ENCODE measurements at regions not wholly inside any gene's neighbourhood (a gene's known extent, or its start where the extent isn't known, plus 50 kb on each side); places are given as distances from the start of the nearest gene placed in this dataset.

DNA sequence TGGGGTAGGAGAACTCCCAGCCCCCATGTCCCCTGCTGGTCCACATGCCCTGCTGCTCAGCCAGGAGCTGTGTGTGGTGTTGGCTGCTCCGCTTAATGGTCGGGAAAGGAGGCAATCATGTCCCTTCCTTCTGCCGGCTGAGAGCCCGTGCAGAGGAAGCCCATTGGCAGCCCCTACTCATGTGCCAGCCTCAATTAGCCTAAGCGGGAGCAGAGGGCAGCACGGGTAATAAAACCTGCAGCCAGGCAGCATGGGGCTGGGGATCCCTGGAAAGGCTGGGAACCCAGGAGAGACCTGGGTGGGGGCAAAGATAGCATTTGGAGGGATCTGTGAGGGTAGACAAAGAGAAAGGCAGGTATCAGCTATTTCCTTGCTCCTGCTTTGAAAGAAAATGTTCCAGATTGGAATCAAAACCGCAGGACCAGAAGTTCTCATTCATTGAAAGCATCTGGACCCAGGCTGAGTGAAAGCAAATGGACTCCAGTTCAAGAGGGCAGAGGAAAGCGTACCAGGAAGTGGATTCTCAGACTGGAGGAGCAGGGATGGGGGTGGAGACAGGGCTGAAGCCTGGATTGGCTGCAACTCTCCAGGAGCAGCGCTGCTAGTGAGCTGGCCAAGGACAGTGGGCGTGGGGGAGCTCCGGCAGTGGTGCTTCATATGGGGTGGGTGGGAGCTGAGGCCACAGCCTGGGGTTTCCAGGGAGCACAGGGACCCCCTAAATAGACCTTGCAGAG is 103.4 kb upstream of the NECTIN1 start:
- TF ChIP-seq, protein P1, sequence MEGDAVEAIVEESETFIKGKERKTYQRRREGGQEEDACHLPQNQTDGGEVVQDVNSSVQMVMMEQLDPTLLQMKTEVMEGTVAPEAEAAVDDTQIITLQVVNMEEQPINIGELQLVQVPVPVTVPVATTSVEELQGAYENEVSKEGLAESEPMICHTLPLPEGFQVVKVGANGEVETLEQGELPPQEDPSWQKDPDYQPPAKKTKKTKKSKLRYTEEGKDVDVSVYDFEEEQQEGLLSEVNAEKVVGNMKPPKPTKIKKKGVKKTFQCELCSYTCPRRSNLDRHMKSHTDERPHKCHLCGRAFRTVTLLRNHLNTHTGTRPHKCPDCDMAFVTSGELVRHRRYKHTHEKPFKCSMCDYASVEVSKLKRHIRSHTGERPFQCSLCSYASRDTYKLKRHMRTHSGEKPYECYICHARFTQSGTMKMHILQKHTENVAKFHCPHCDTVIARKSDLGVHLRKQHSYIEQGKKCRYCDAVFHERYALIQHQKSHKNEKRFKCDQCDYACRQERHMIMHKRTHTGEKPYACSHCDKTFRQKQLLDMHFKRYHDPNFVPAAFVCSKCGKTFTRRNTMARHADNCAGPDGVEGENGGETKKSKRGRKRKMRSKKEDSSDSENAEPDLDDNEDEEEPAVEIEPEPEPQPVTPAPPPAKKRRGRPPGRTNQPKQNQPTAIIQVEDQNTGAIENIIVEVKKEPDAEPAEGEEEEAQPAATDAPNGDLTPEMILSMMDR (IDR thresholded peaks at IDR 0.05; ENCODE audit: insufficient read depth, low read depth, low read length, missing control alignments): no peak
- no peak overlapping the region for H3K4me3 ChIP-seq (ENCODE audit: low read depth, low read length)
- no peak for DNase-seq (ENCODE audit: low read depth)

GRCh38 chr11:119831011-119831410 is 102.0 kb upstream of the NECTIN1 start:
- TF ChIP-seq, protein P1 (IDR thresholded peaks at IDR 0.05; ENCODE audit: insufficient read depth, low read depth, low read length, missing control alignments): no peak
- H3K4me3 ChIP-seq (ENCODE audit: low read depth, low read length): no peak overlapping the region
- no peak for DNase-seq (ENCODE audit: low read depth)

- TF ChIP-seq, protein P1 (IDR thresholded peaks at IDR 0.05; ENCODE audit: insufficient read depth, low read depth, low read length, missing control alignments): no peak
- no peak overlapping the region for H3K4me3 ChIP-seq (ENCODE audit: low read depth, low read length)
- no peak for DNase-seq (ENCODE audit: low read depth)
Measured at GRCh38 chr11:119830400-119830799, 101.4 kb upstream of the NECTIN1 start.

GRCh38 chr11:119829402-119829801 is 100.4 kb upstream of the NECTIN1 start:
- TF ChIP-seq, protein P1 (IDR thresholded peaks at IDR 0.05; ENCODE audit: insufficient read depth, low read depth, low read length, missing control alignments): no peak
- no peak for DNase-seq (ENCODE audit: low read depth)
- no peak overlapping the region for H3K4me3 ChIP-seq (ENCODE audit: low read depth, low read length)

- peak; percentile 5 for DNase-seq (ENCODE audit: low read depth)
- H3K4me3 ChIP-seq (ENCODE audit: low read depth, low read length): no peak overlapping the region
- TF ChIP-seq, protein P1 (IDR thresholded peaks at IDR 0.05; ENCODE audit: insufficient read depth, low read depth, low read length, missing control alignments): no peak
Measured at GRCh38 chr11:119828819-119829218, 99.8 kb upstream of the NECTIN1 start.

DNA sequence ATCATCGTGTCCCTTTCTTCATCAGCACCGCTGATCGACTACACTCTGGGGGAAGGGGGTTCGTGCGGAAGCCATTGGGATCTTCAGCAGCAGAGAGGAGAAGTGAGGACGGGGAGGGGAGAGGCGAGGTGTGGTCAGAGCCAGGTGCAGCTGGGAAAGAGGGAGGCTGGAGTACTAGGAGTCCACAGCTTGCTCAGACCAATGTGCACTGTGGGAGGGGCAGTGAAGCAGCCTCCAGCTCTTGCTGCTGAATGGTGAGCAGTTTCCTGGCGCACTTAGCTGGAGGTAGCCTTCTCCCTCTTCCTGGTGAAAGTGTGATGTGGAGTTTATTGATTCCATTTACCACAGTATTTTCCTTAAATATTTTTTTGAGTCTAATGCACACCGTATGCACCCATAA is 99.0 kb upstream of the NECTIN1 start:
- no peak for DNase-seq (ENCODE audit: low read depth)
- TF ChIP-seq, protein P1 (IDR thresholded peaks at IDR 0.05; ENCODE audit: insufficient read depth, low read depth, low read length, missing control alignments): no peak
- H3K4me3 ChIP-seq (ENCODE audit: low read depth, low read length): no peak overlapping the region

DNA sequence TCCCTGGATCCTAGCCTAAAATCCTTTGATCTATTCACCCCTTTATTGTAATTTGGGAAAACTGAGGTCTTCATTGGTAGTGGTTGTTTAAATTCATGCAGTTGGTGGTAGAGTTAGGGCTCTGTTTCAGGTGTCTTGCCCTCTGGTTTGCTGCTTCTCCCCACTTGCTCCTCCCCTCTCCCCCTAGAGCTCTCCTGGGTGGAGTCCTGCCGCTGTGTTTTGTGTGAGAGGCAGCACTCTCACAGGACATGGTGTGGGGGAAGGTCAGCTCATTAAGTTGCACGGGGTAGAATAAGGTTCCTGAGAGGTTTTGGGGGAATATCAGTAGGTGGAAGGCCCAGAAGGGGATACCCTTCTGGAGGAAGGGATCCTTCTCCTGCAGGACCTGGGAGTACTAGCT is 98.1 kb upstream of the NECTIN1 start:
- H3K4me3 ChIP-seq (ENCODE audit: low read depth, low read length): no peak overlapping the region
- DNase-seq (ENCODE audit: low read depth): no peak
- TF ChIP-seq, protein P1 (IDR thresholded peaks at IDR 0.05; ENCODE audit: insufficient read depth, low read depth, low read length, missing control alignments): no peak

Data from GM12865 (cell line).